PFSK-1 (cell line): ENCODE measurements at regions not wholly inside any gene's neighbourhood (a gene's known extent, or its start where the extent isn't known, plus 50 kb on each side); places are given as distances from the start of the nearest gene placed in this dataset.

Experiments used
- POLR2AphosphoS5 ChIP-seq: IDR thresholded peaks from 2 replicates; pipeline ENCODE4 v1.6.1; 2012; ENCODE audit warnings: low read depth, mild to moderate bottlenecking, control low read depth, low read length, moderate library complexity
- SIN3A ChIP-seq: IDR thresholded peaks from 2 replicates; pipeline ENCODE4 v1.6.1; 2012; ENCODE audit warnings: mild to moderate bottlenecking, low read length, moderate library complexity, borderline replicate concordance; ENCODE audit not compliant: insufficient read depth
- TAF1 ChIP-seq: IDR thresholded peaks from 2 replicates; pipeline ENCODE4 v1.6.1; 2012; ENCODE audit warnings: low read length, control low read depth, borderline replicate concordance; ENCODE audit not compliant: insufficient read depth

DNA sequence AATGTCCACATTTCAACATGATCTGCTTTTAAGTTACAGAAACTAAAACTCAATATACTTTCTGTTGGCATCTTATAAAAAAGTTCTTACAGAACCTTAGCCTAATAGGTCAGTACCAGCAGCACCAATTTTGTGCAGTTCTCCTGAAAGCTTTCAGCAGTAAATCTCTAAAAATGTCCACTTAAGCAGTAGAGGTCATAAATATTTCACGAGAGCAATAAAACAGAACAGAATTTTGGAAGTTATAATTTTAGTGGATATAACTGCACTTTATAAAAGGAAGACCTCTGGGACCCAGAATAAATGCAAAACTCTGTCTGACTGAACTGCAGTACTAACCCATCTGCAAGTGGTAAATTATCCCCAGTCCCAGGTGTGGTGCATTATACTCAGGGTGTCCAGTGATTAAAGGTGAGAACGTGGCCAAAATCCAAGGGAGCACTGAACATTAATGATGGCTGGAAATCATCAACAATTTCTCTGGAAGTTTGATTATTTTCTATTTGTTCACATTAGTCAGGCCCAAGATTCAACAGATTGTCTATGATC, 172.6 kb upstream of the RSPO3 start:
- no peak for TF ChIP-seq TAF1
- TF ChIP-seq SIN3A: no peak
- no peak for TF ChIP-seq POLR2AphosphoS5
